Thyroid gland (tissue), 4 donors: ENCODE measurements at regions not wholly inside any gene's neighbourhood (a gene's known extent, or its start where the extent isn't known, plus 50 kb on each side); places are given as distances from the start of the nearest gene placed in this dataset.

Experiments
- POLR2A ChIP-seq, 2 donors: fragments of 450-650 bp; IDR thresholded peaks; one replicate each; pipeline ENCODE4 v1.6.1; 2017; ENCODE audit warnings: antibody characterized with exemption in 2 of 2, mild to moderate bottlenecking in 2 of 2, moderate library complexity in 1 of 2
- TF ChIP-seq, protein P1 (sequence below), 6 experiments: fragments of 200-600 bp in 3 of 6; fragments of 450-650 bp in 3 of 6; sonication (generic) in 3 of 6; IDR thresholded peaks; one replicate each; pipeline ENCODE4 v1.5.1; 2016 to 2019; ENCODE audit warnings: antibody characterized with exemption in 6 of 6, mild to moderate bottlenecking in 2 of 6, inconsistent platforms in 1 of 6, moderate library complexity in 1 of 6

DNA sequence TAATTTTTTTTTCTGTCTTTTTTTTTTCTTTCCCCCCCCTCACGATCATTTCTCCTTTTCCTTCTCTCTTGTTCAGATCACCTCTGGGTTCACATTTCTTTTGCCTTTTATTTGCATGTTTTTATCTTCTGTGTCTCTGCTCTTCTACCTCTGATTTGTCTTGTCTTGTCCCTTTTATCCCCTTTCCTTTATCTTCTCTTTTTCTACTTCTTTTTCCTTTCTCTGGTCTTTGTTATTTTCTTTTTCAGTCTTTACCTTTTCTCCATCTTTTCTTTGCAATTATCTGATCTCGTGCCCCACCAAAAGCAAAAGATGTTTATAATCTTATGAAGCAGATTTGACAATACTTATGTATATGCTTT, 77.8 kb upstream of the RAP1B start:
- TF ChIP-seq, protein P1, sequence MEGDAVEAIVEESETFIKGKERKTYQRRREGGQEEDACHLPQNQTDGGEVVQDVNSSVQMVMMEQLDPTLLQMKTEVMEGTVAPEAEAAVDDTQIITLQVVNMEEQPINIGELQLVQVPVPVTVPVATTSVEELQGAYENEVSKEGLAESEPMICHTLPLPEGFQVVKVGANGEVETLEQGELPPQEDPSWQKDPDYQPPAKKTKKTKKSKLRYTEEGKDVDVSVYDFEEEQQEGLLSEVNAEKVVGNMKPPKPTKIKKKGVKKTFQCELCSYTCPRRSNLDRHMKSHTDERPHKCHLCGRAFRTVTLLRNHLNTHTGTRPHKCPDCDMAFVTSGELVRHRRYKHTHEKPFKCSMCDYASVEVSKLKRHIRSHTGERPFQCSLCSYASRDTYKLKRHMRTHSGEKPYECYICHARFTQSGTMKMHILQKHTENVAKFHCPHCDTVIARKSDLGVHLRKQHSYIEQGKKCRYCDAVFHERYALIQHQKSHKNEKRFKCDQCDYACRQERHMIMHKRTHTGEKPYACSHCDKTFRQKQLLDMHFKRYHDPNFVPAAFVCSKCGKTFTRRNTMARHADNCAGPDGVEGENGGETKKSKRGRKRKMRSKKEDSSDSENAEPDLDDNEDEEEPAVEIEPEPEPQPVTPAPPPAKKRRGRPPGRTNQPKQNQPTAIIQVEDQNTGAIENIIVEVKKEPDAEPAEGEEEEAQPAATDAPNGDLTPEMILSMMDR (IDR thresholded peaks at IDR 0.05) = no peak
- TF ChIP-seq POLR2A (IDR thresholded peaks at IDR 0.05) = no peak
